Embryonic facial prominence (tissue), 1 donor: ENCODE measurements at regions not wholly inside any gene's neighbourhood (a gene's known extent, or its start where the extent isn't known, plus 50 kb on each side); places are given as distances from the start of the nearest gene placed in this dataset.
"Not testable (repeated sequence)": the region's sequence is repeated elsewhere in the genome, so short reads cannot be mapped to it uniquely, and the experiment has no call there.

ENCODE experiments used
- DNase-seq: peaks from one replicate; pipeline ENCODE4 v3.0.0-alpha.2; 2016; ENCODE audit errors: extremely low spot score

- no peak for DNase-seq
Observed at GRCh38 chr5:62900976-62901375, 322.4 kb downstream of the LRRC70 start.

GRCh38 chr5:62896121-62896893, 317.7 kb downstream of the LRRC70 start:
- DNase-seq, result no peak

- no peak for DNase-seq
Observed at GRCh38 chr5:62886603-62887315, 308.1 kb downstream of the LRRC70 start.

- DNase-seq, result not testable (repeated sequence)
Observed at GRCh38 chr5:62837330-62837729, 258.7 kb downstream of the LRRC70 start.

- no peak for DNase-seq
Observed at GRCh38 chr5:62829604-62829986, 251.0 kb downstream of the LRRC70 start.

- no peak for DNase-seq
Observed at GRCh38 chr5:62828742-62829603, 250.4 kb downstream of the LRRC70 start.

- DNase-seq, result no peak
Observed at GRCh38 chr5:62825623-62826220, 247.1 kb downstream of the LRRC70 start.

- no peak for DNase-seq
Observed at GRCh38 chr5:62824936-62825335, 246.3 kb downstream of the LRRC70 start.

GRCh38 chr5:62817043-62817442, 238.4 kb downstream of the LRRC70 start:
- not testable (repeated sequence) for DNase-seq

GRCh38 chr5:62814991-62815390, 236.4 kb downstream of the LRRC70 start:
- DNase-seq, result no peak

GRCh38 chr5:62812621-62813255, 234.1 kb downstream of the LRRC70 start:
- DNase-seq, result no peak

GRCh38 chr5:62804819-62805218, 226.2 kb downstream of the LRRC70 start:
- DNase-seq, result not testable (repeated sequence)

GRCh38 chr5:62795926-62796325, 217.3 kb downstream of the LRRC70 start:
- DNase-seq, result no peak

- DNase-seq, result no peak
Observed at GRCh38 chr5:62794456-62794855, 215.8 kb downstream of the LRRC70 start.

- no peak for DNase-seq
Observed at GRCh38 chr5:62791059-62791458, 212.4 kb downstream of the LRRC70 start.

- DNase-seq, result no peak
Observed at GRCh38 chr5:62790348-62790747, 211.7 kb downstream of the LRRC70 start.

GRCh38 chr5:62786099-62786498, 207.5 kb downstream of the LRRC70 start:
- DNase-seq, result no peak

- no peak for DNase-seq
Observed at GRCh38 chr5:62785588-62785987, 207.0 kb downstream of the LRRC70 start.

GRCh38 chr5:62783374-62784057, 204.9 kb downstream of the LRRC70 start:
- DNase-seq, result no peak

GRCh38 chr5:62780888-62781287, 202.3 kb downstream of the LRRC70 start:
- DNase-seq, result no peak

GRCh38 chr5:62780230-62780629, 201.6 kb downstream of the LRRC70 start:
- no peak for DNase-seq
